ENCODE measurements at regions not wholly inside any gene's neighbourhood (a gene's known extent, or its start where the extent isn't known, plus 50 kb on each side); places are given as distances from the start of the nearest gene placed in this dataset.
"Not testable (repeated sequence)": the region's sequence is repeated elsewhere in the genome, so short reads cannot be mapped to it uniquely, and the experiment has no call there.

GRCh38 chr3:43838877-43839276 is 148.1 kb downstream of the ABHD5 start:
- no peak for DNase-seq

- no peak for DNase-seq
Observed at GRCh38 chr3:43843386-43843785, 152.6 kb downstream of the ABHD5 start.

- no peak for DNase-seq
Observed at GRCh38 chr3:43844757-43845156, 154.0 kb downstream of the ABHD5 start.

GRCh38 chr3:43845553-43845952 is 154.8 kb downstream of the ABHD5 start:
- not testable (repeated sequence) for DNase-seq

- peak; percentile 33 for DNase-seq
Observed at GRCh38 chr3:43852066-43852465, 161.3 kb downstream of the ABHD5 start.

- DNase-seq, result peak; percentile 23
Observed at GRCh38 chr3:43854283-43854682, 163.5 kb downstream of the ABHD5 start.

- no peak for DNase-seq
Observed at GRCh38 chr3:43854916-43855315, 164.2 kb downstream of the ABHD5 start.

GRCh38 chr3:43855674-43856299 is 165.0 kb downstream of the ABHD5 start:
- DNase-seq, result peak; percentile 71

- DNase-seq, result no peak
Observed at GRCh38 chr3:43856351-43856750, 165.6 kb downstream of the ABHD5 start.

- DNase-seq, result no peak
Observed at GRCh38 chr3:43856761-43857160, 166.0 kb downstream of the ABHD5 start.

- DNase-seq, result peak; percentile 22
Observed at GRCh38 chr3:43857361-43858293, 166.9 kb downstream of the ABHD5 start.

- no peak for DNase-seq
Observed at GRCh38 chr3:43858294-43858701, 167.6 kb downstream of the ABHD5 start.

GRCh38 chr3:43859766-43860165 is 169.0 kb downstream of the ABHD5 start:
- no peak for DNase-seq

- no peak for DNase-seq
Observed at GRCh38 chr3:43861635-43862034, 170.9 kb downstream of the ABHD5 start.

GRCh38 chr3:43862470-43862869 is 171.7 kb downstream of the ABHD5 start:
- DNase-seq, result no peak

- no peak for DNase-seq
Observed at GRCh38 chr3:43862992-43863805, 172.5 kb downstream of the ABHD5 start.

GRCh38 chr3:43863966-43864933 is 173.5 kb downstream of the ABHD5 start:
- DNase-seq, result no peak

GRCh38 chr3:43865351-43865750 is 174.6 kb downstream of the ABHD5 start:
- no peak for DNase-seq

- DNase-seq, result no peak
Observed at GRCh38 chr3:43865887-43866528, 175.3 kb downstream of the ABHD5 start.

GRCh38 chr3:43866529-43867353 is 176.0 kb downstream of the ABHD5 start:
- peak; percentile 92 for DNase-seq

All from fibroblast of skin of scalp (primary cell).